Small intestine (tissue), 7 donors: ENCODE measurements at regions not wholly inside any gene's neighbourhood (a gene's known extent, or its start where the extent isn't known, plus 50 kb on each side); places are given as distances from the start of the nearest gene placed in this dataset.
A peak's percentile ranks its signal among the peaks of the same experiment; 100 is the strongest.
"Not testable (repeated sequence)": the region's sequence is repeated elsewhere in the genome, so short reads cannot be mapped to it uniquely, and the experiment has no call there.

ENCODE experiments used
- DNase-seq, 2 donors: peaks; one replicate each; pipeline versions ENCODE4 v3.0.0 to v3.0.0-alpha.2; 2013
- FAIRE-seq: peaks from 2 replicates; lab custom pipeline; 2012; peaks lifted over from hg19 to GRCh38; lab: Jason Lieb, UNC
- H3K27ac ChIP-seq, 3 donors: one replicate each; pipeline ENCODE4 v1.5.1; 2013; ENCODE audit warnings: low read length in 2 of 3, mild to moderate bottlenecking in 2 of 3, control low read depth in 1 of 3, inconsistent platforms in 1 of 3, low read depth in 1 of 3, moderate library complexity in 1 of 3
- H3K27me3 ChIP-seq, 3 donors: one replicate each; pipeline ENCODE4 v1.6.1; 2013; ENCODE audit warnings: low read length in 3 of 3, inconsistent platforms in 1 of 3; ENCODE audit not compliant: control insufficient read depth in 3 of 3, insufficient read depth in 3 of 3
- H3K36me3 ChIP-seq, 3 donors: one replicate each; pipeline ENCODE4 v1.6.1; 2013; ENCODE audit warnings: low read length in 3 of 3, inconsistent platforms in 1 of 3, low read depth in 1 of 3, mild to moderate bottlenecking in 1 of 3, moderate library complexity in 1 of 3; ENCODE audit not compliant: control insufficient read depth in 3 of 3, insufficient read depth in 2 of 3
- H3K4me1 ChIP-seq, 3 donors: one replicate each; pipeline ENCODE4 v1.6.1; 2013; ENCODE audit warnings: low read length in 2 of 3, inconsistent platforms in 1 of 3, low read depth in 1 of 3, mild to moderate bottlenecking in 1 of 3, moderate library complexity in 1 of 3; ENCODE audit not compliant: control insufficient read depth in 3 of 3, insufficient read depth in 2 of 3
- H3K4me3 ChIP-seq, 3 donors: one replicate each; pipeline ENCODE4 v1.5.1; 2013; ENCODE audit warnings: low read length in 3 of 3, control low read depth in 1 of 3, inconsistent platforms in 1 of 3, low read depth in 1 of 3, mild to moderate bottlenecking in 1 of 3, moderate library complexity in 1 of 3
- H3K9me3 ChIP-seq, 2 donors: one replicate each; pipeline ENCODE4 v1.6.1; 2013; ENCODE audit warnings: low read depth in 1 of 2, low read length in 1 of 2; ENCODE audit not compliant: control insufficient read depth in 2 of 2, insufficient read depth in 1 of 2
- WGBS, 3 donors: extraction: QIAGEN DNeasy Blood & Tissue Kit; methylation state at CpG; one replicate each; pipeline ENCODE4 v1.1.7; 2013; 5-methylcytosine and 5-hydroxymethylcytosine counted together
- donor health status: healthy with polysubstance abuse.
- donor health status: control.
- donor health status: control.
- donor health status: Bipolar disorder and iron deficiency.
- donor health status: healthy.

DNA sequence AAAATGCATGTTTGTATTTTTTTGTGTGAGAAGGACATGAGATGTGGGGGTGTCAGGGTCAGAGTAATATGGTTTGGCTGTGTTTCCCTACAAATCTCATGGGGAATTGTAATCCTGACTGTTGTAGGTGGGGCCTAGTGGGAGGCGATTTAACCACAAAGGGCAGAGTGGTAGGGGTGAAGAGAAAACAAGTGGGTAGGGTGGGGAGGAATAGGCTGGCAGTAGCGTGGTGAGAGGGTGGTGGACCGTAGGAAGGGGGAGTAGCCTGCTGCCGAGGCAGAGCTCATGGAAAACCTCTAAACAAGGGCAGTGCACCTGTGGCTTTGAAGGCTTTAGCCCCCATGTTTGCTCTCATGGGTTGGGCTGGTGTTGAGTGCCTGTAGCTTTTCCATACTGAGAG is 152.8 kb upstream of the ZNF519 start:
- Histone ChIP-seq H3K9me3 (peaks cover 0 to 5% of the 10 kb centered on the region in 2 donors), H3K4me1 (no peaks in the 10 kb centered on the region), H3K4me3 (no peak overlapping the region), H3K27ac (no peak overlapping the region), H3K27me3 (no peaks in the 10 kb centered on the region), H3K36me3 (no peaks in the 10 kb centered on the region)
- DNase-seq (no peak), FAIRE-seq (no peak)
- 76 to 82% (median 79%) methylated on average over 3 to 4 of the region's 4 CpGs for WGBS, 3 donors

DNA sequence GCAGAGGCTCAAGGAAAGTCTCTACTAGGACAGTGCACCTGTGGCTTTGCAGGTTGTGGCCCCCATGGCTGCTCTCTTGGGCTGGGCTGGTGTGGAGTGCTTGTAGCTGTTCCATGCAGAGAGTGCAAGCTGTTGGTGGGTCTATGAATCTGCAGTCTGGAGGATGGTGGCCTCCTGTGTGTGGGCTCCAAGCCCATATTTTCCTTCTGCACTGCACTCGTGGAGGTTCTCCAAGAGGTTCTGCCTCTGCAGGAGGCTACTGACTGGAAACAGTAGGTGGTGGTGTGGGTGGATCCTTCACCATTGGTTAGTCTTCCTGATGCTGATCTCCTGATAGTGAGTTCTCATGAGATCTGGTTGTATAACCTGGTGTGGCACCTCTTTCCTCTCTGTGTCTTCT is 143.2 kb upstream of the ZNF519 start:
- DNase-seq, result not testable (repeated sequence)

DNA sequence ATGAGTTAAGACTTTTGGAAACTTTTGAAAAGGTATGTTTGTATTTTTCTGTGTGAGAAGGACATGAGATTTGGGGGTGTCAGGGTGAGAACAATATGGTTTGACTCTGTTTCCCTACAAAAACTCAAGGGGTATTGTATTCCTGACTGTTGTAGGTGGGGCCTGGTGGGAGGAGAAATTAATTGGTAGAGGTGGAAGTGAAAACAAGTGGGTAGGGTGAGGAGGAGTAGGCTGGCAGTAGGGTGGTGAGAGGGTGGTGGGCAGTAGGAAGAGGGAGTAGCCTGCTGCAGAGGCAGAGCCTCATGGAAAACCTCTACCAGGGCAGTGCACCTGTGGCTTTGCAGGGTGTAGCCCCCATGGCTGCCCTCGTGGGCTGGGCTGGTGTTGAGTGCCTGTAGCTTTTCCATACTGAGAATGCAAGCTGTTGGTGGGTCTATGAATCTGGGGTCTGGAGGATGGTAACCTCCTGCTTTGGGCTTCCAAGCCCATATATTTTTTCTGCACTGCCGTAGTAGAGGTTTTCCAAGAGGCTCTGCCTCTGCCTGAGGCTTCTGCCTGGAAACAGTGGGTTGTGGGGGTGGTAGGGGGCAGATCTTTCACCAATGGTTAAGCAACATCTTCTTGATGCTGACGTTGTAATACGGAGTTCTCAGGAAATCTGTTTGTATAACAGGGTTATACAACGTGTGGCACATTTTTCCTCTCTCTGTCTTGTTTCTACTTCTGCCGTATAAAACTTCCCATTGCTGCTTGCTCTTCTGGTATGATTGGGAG is 133.6 kb upstream of the ZNF519 start:
- DNase-seq, H3K27ac ChIP-seq, H3K27me3 ChIP-seq, H3K4me3 ChIP-seq, H3K9me3 ChIP-seq, FAIRE-seq, H3K36me3 ChIP-seq, H3K4me1 ChIP-seq: not testable (repeated sequence)
- 67 to 69% (median 68%) methylated on average over 6 of the region's 6 CpGs for whole genome bisulfite sequencing, 3 donors

More for the DNA sequence above, 143.2 kb upstream of the ZNF519 start:
- not testable (repeated sequence) for H3K4me1 ChIP-seq, H3K36me3 ChIP-seq, H3K4me3 ChIP-seq, H3K27ac ChIP-seq, H3K27me3 ChIP-seq, FAIRE-seq, H3K9me3 ChIP-seq
- WGBS, 3 donors, result 43 to 68% (median 56%) methylated on average over 1 of the region's 1 CpG

DNA sequence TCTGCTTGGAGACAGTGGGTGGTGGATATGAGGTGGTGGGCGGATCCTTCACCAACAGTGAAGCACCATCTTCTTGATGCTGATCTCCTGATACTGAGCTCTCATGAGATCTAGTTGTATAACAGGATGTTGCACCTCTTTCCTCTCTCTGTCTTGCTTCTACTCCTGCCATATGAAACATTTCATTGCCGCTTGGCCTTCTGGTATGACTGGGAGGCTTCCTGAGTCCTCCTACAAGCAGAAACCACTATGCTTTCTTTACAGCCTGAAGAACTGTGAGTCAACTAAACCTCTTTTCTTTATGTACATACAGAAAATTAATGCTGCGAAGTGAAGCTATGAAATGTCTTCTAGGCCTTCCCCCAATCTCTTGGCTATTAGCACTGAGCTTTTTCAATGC is 130.6 kb upstream of the ZNF519 start:
- FAIRE-seq, H3K27ac ChIP-seq, H3K27me3 ChIP-seq, H3K4me3 ChIP-seq, DNase-seq, H3K36me3 ChIP-seq, H3K9me3 ChIP-seq, H3K4me1 ChIP-seq: not testable (repeated sequence)
- WGBS, 3 donors, result 82 to 87% (median 87%) methylated on average over 3 of the region's 3 CpGs

DNA sequence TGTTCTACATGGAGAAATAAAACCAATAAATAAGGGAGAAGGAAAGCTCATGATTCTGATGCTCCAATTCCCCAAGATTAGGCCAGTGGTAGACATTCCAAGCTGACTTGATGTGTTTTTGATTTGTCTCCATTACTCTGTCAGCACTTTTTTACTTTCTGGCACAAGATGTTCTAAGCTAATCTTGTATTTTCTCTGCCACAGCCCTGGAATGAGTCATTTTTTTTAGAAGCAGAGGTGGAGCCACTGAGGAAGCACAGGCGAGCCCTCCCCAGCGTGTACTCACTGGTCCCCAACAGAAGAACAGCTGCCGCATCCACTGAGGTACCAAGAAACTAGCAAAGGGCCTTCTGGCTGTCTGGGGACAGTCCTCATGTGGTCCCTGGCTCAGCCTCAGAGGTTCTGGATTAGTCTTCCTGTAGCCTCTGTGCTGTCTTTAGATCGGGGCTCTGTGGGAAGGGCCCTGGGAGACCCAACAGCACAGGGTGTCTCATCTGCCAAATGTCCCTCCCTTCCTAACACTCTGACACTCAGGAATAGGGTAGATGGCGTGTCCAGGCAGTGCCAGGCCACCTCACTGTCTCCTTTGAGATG is 117.9 kb upstream of the ZNF519 start:
- not testable (repeated sequence) for H3K27ac ChIP-seq, FAIRE-seq, H3K27me3 ChIP-seq, DNase-seq, H3K9me3 ChIP-seq, H3K4me1 ChIP-seq, H3K4me3 ChIP-seq, H3K36me3 ChIP-seq
- WGBS, 3 donors, result 83 to 94% (median 93%) methylated on average over 5 of the region's 5 CpGs

DNA sequence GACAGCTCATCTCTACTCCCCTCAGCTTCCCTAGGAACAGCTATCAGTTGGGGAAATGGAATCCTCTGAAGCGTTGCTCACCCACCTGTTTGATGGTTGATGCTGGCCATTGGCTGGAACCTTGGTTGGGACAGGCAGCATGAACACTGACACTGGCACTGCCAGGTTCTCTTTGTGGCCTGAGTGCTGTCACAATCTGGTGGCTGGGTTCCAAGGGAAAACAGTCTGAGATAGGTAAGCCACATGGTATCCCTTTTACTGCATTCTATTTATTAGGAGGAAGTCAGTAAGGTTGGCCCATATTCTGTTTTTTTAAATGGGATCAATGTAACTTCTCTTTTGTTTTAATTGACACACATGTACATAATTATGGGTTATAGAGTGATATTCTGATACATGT is 107.0 kb upstream of the ZNF519 start:
- H3K4me1 ChIP-seq, H3K36me3 ChIP-seq, DNase-seq, FAIRE-seq, H3K27ac ChIP-seq, H3K4me3 ChIP-seq, H3K27me3 ChIP-seq, H3K9me3 ChIP-seq: not testable (repeated sequence)
- 75 to 81% (median 76%) methylated on average over 1 of the region's 1 CpG for WGBS, 3 donors

DNA sequence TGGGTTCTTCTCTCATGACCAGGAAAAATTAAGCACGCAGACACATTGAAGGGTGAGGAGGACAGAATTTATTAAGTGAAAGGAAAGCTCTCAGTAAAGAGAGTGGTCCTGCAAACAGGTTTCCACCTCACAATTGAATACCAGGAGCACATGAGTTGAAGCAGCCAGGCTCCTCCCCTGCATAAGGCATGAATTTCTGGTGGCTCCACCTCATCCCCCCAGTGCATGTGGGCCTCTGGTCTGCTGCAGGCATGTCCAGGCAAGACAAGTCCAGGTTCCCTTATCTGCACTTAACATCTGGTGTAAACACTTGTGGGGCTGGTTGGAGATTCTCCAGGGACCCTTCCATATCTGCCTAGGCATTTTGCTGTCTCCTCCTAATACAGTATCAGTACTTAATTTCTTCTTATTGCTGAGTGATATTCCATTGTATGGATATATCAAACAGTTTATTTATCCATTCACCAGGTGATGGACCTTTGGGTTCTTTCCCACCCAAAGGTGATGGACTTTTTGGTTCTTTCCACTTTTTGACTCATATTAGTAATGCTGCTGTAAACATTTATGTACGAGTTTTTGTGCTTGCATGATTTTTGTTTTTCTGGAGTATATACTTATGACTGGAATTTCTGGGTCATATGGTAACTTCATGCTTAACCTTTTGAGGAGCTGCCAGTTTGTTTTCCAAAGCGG is 104.3 kb upstream of the ZNF519 start:
- H3K36me3 ChIP-seq, H3K9me3 ChIP-seq, H3K4me1 ChIP-seq, H3K27me3 ChIP-seq, H3K27ac ChIP-seq, DNase-seq, FAIRE-seq, H3K4me3 ChIP-seq: not testable (repeated sequence)
- WGBS, 3 donors, result 63 to 75% (median 68%) methylated on average over 2 to 3 of the region's 3 CpGs

DNA sequence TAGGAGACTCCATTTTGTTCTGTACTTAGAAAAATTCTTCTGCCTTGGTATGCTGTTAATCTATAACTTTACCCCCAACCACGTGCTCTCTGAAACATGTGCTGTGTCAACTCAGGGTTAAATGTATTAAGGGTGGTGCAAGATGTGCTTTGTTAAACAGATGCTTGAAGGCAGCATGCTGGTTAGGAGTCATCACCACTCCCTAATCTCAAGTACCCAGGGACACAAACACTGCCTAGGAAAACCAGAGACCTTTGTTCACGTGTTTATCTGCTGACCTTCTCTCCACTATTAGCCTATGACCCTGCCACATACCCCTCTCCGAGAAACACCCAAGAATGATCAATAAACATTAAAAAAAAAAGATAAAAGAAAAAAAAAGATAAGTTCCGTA is 93.0 kb upstream of the ZNF519 start:
- not testable (repeated sequence) for H3K36me3 ChIP-seq, H3K4me3 ChIP-seq, FAIRE-seq, H3K27ac ChIP-seq, H3K4me1 ChIP-seq, H3K27me3 ChIP-seq
- peaks cover 0 to 23% of the 10 kb centered on the region in 2 donors for H3K9me3 ChIP-seq
- peak in 1 of 2 donors; percentile 25 for DNase-seq
- 28 to 68% (median 43%) methylated on average over 4 of the region's 4 CpGs for WGBS, 3 donors
